GM21619 (cell line): ENCODE measurements at regions not wholly inside any gene's neighbourhood (a gene's known extent, or its start where the extent isn't known, plus 50 kb on each side); places are given as distances from the start of the nearest gene placed in this dataset.
A peak's percentile ranks its signal among the peaks of the same experiment; 100 is the strongest.

Experiments
- ATAC-seq: cut with Tn5 transposase; IDR thresholded peaks from one replicate; pipeline ENCODE4 v1.9.1; 2021; ENCODE audit not compliant: unreplicated experiment

DNA sequence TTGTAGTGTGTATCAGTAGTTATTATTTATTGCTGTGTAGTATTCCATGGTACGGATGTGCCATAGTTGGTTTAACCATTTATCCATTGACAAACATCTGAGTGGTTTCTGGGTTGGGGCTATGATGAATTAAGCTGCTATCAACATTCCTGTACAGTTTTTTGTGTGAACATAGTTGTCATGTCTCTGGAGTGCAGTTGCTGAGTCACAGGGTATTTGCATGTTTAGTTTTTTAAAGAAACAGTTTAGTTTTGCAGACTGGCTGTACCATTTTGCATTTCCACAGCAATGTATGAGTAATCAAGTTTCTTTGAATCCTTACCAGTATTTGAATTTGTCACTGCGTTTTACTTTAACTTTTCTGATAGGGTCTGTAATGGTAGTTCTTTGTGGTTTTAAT, 516.7 kb upstream of the CELF2 start:
- no peak for ATAC-seq

DNA sequence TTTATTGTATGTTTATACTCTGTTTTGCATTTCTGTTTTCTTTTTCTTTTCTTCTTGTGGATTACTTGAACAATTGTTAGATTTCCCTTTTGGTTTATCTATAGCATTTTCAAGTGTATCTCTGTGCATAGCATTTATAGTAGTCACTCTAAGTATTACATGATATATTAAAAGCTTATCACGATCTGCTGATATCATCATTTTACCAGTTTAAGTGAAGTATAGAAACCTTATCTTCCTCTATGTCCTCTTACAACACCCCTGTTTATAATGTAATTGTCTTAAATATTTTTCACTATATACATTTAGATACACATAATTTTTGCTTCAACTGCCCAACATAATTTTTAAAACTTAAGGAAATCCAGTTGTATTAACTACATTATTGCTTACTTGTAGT, 513.9 kb upstream of the CELF2 start:
- no peak for ATAC-seq

DNA sequence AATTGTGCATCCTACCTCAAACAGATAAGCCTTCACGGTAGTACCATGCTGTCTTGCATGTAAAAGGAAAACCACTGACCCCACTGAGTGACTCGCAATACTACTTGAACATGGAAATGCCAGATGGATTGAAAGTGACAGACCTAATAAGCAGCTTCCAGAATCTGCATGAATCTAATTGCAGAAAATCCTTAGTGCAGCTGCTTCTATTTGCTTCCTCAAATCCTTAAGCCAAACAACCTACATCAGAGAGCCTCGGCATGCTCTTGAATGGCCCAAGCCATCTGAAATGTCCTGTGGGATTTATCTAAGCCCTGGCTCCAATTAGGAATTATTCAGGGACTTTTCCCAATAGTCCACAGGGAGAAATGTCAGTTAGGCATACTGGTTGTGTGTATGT, 509.5 kb upstream of the CELF2 start:
- ATAC-seq = no peak

DNA sequence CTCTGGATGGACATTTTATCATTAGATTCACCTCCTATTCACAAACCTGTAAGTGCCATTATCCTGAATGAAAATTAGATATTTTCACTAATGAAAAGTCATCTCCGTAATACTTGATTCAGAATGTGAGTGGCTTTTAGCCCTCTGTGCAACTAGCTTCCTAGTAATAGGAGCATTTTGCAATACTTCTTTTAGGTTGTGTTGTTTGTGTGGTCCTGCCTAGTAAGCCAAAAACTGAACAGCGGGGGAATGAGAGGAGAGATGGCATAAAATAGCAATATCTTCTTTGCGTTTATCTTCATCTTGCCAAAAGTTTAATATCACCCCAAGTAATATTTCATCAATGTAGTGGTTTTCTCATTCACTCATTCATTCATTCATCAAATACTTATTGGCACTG, 507.5 kb upstream of the CELF2 start:
- ATAC-seq = no peak

DNA sequence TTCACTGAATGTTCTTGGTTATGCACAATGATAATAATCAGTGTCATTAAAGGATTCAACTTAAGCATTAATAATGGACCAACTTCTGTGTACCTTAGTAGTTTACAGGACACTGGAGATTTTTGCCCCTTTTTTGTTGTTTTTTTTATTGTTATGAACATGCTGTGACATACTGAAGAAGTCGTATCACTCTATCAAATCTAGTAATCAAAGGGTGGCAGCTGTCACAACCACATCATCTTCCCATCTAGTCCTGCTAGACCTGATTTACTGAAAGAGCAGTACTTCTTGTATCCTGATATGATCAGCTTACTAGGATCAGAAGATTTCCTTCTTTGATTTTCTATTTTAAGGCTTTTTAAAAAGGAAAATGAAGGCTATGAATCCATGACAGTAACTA, 504.6 kb upstream of the CELF2 start:
- ATAC-seq = no peak

DNA sequence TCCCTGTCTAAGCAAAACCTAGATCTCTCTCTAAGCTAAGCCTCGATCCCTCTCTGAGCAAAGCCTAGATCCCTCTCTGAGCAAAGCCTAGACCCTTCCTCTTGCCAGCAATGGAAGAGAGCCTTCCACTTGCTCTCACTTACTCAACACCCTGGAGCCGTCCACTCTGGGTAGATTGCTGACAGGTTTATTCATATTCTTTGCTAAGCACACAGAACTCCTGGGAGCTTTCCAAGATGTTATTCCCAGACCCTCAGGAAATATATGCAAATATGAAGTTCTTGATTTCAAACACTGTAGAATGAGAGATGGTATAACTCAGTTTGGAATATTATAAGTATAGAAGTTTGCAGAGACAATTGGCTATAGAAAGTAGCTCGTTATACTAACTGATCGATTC, 503.8 kb upstream of the CELF2 start:
- ATAC-seq = no peak

DNA sequence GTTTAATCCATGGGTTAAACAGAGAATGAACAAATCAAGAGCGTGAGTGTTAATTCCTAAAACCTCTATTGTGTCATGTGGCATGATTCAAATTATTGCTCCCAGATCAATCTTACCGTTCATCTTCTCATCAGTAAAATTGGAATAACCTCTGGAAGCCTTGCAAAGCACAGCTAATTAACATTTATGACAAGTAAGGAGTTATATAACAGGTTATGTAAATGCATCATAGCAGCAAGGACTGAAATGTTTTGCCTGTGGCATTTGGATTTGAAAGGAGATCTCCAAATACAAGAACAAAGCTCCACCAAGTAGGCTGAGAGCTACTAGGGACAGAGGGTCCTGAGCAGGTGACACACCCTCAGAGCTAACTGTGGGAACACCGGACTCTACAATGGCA, 502.9 kb upstream of the CELF2 start:
- ATAC-seq = no peak

DNA sequence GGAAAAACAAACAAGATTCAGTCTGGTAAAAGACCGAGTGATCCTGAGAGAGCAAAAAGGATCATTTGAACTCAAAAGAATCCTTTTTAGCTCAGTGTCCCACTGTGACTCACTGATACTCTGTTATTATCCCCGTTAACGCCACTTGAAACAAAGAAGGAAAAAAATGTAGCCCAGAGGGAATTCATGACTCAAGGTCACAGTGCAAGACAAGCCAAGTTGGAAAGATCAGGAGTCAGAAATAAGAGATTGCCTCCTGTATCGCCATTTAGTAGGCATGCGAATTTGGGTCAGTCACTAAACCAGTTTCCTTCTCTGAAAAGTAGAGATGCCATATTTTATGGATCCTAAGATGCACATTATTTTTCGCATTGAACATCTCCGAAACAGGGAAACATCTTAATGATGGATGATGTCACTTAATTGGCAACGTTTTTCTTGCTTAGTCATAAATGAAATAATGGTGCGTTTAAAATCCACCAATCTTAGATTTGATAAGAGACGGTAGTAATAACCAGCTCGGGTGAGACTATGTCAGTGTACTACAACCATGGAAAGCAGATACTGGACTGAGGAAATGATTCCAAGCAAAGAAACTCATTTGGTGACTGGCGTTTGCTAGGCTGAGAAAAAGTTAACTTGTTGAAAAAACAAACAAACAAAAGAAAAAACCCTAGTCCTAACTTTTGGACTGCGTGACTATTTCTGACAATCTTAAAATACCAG, 502.0 kb upstream of the CELF2 start:
- ATAC-seq = no peak

DNA sequence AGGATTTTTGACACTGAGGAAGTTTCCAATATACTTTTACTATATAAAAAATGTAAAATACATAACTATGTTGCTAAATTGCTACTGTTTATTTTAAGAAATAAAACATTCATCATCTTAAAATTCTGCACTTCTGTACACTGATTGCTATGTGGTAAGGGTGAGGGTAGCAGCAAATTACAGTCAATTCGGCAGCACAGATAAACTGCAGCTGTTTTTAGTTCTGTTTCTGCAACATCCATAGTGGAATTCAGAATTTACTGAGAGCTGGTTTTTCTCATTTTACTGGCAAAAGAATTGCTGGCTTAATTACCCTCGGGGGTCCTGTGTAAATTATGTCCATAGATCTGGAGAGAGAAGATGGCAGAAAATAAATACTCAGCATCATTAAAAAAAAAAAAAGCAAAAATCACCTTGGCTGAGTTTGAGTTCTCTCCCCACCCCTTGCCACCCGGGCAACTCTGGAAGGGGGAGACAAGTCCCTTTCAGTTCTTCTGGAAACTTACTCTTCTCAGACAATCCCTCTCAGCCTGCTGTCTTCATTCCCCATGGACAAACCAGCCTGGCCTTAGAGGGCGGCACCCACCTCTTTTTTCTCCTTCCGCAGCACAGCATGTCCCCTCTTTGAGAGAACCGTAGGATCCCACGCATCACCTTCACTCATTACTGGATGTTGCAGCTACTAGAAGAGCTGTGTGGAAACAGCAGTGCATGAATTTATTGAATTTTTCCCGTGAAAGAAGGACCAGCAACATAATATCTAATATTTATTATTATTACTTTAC, 501.1 kb upstream of the CELF2 start:
- ATAC-seq = no peak

DNA sequence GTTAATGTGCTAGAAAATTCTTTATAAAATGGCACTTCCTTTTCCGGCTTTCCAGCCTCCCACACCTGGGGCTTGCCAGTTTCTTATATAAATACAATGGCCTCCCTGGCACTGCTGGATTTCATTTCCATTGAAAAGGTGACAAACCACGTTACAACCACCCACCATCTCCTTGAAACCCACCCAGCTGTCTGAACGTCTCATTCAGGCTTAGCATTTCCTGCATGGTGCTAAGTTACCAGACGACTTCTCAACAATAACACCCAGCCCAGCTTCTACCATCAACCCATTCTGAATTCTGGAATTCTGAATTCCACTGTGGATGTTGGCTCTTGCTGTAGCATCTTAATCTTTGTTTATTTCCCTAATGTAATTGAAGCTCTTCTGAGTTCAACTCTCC, 499.8 kb upstream of the CELF2 start:
- no peak for ATAC-seq

DNA sequence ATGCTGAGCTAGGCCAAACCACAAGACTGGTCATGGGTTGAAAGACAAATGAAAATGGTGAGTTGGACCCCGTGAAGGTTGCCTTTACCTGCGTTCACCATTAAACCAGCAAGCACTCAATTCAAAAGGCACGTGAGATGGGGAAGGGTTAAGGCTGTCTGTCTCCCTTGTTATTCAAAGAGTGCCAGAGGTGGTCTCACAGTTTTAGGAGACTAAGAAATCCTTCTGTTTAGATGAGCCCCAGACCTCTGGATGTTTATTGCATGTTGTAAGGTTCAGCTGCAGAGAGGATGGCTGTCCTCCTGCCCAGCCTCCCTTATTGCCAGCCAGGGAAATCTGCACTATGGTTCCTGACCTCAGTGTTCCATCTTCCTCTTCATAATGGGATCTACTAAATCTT, 498.0 kb upstream of the CELF2 start:
- ATAC-seq = no peak

DNA sequence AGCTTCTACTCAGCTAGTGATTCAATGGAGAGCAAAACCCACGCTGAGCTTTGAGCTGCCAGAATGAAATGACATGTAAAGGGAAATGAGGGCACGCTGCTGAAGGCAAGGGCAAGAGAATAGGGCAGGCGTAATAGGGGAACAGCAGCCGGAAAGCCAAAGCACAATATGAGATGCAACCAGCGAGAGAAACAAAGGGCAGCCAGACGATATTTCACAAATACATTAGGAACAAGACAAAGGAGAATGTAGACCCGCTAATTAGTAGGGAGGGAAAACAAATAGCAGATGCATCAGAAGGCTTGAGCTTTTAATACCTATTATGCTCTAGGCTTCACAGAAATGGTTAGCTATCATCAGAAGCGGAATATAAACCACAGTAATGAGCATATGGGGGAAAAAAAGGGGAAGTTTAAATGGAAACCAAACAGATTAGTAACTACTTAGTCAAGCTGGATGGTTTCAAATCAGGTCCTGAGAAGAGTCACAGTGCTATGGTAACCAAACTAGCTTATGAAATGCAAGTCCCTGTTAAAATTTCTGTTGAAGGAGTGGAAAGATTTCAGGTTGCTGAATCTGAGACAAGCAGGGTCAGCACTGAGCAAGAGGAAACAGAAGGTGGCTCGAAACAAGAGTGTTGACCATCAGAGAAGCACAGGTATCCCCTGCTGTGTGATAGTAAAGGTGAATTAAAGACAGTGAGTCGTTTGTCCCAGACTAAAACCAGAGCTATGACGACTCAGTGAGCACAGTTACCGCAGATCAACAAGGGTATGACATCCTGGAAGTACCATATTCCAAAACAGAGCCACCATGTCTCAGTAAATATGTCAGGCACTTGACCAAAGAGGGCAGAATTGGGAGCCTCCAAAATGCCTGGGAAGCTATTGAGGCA, 496.9 kb upstream of the CELF2 start:
- ATAC-seq = peak; percentile 95

DNA sequence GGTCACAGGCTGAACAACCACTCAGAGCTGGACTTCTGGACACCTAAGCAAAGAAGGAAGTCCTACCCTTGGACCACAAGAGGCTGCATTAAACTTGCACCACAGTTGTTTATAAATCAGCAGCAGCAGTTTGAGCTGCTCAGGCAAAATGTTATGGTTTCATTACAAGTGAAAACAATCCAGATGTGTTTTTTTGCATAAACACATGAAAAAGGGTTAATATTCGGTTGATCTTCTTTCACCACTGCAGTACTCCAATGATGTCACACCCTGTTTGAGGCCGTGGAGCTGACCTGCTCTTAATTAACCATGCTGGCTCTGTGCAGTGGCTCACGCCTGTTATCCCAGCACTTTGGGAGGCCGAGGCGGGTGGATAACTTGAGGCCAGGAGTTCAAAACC, 490.8 kb upstream of the CELF2 start:
- no peak for ATAC-seq

DNA sequence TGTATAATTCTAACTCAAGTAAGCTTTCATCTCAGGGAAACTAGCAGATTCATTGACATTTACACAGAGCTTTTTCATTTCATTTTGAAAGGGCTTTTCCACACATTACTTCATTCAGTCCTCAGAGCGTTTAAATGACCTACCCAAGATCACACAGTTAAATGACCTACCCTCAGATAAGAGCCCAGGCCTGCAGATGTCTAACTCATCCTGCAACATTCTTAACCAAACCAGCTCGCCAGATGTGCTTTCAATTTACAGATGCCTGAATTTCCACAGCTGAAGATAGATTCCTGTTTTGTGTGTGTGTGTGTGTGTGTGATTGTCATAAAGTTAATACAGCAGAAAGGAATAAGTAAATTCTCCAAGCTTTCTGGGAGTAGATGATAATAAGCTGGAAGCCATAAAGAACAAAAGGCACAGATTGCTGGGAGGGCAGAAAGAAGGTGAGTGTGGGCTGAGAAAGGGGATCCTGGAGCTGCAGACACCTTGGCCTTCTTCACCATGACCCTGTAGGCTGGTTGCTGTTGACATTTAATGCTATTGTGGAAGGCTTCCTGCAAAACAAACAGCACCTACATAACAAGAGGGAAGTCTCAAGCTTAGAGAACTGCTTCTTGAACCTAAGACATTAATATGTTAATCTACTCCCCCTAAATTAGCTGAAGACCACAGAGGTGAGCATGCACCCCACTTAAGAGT, 489.7 kb upstream of the CELF2 start:
- ATAC-seq = no peak

DNA sequence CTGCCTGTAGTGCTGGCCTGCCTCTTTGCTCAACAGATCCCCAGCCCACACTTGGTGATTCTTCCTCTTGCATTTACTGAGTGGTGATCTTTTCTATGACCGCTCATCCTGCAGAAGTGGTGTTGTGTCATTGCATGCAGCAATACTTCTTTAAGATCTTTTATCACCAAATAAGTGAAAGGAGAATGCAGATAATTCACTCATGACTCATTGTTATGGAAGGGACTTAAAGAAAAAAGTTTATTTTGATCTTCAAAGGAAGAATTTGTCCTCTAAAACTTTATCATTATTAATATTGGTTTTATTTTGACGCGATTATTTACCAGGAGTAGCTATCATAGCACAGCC, 489.1 kb upstream of the CELF2 start:
- ATAC-seq = no peak

DNA sequence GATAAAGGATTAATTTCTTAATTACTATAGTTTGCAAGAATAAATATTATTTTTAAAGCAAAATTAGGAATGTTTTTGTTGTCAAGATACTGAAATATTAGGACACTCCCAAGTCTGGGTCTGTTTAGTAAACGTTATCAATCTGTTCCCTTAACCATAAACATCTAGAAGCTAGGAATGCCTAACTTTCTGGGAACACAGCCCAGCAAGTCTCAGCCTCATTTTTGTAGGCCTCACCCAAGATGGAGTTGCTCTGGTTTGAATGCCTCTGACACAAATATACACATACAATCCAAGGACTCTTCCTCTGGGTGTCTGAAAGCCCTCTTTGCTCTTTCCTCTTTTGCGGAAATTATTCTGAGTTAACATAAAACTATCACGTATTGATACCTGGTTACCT, 487.4 kb upstream of the CELF2 start:
- no peak for ATAC-seq

DNA sequence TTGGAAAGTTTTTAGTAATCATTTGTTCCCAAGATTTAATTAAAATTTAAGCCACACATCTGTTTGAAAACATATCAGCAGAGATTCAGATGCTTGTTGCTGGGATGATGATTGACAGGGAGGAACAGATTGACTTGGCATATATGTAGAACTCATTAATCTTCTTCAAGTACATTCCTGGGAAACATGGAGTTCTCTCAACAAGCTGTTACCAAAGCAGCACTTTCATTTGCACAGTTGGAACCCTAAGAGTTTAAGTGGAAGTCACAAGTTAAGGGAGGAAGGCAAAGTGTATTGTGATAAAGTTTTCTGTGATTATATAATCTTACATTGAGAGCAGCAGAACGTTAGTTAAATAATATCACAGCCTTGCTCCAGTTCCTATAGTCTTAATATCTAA, 485.4 kb upstream of the CELF2 start:
- no peak for ATAC-seq

DNA sequence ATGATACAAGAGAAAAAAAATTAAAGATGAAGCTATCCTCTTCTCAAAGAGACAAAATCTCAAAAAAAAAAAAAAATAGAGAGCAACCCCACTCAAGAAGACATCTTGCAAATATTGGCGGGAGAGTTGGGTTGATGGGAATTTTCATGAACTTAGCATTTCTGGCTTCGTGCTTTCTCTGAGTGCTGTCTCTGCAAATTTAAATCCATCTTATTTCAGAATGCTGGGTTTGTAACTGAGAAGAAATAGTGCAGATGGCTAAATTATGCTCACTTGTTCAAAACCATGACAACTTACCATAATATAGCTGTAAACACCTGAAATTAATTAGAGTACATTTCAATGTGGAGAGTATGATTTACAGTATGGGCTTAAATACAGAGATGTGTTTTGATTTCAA, 484.8 kb upstream of the CELF2 start:
- ATAC-seq = no peak

DNA sequence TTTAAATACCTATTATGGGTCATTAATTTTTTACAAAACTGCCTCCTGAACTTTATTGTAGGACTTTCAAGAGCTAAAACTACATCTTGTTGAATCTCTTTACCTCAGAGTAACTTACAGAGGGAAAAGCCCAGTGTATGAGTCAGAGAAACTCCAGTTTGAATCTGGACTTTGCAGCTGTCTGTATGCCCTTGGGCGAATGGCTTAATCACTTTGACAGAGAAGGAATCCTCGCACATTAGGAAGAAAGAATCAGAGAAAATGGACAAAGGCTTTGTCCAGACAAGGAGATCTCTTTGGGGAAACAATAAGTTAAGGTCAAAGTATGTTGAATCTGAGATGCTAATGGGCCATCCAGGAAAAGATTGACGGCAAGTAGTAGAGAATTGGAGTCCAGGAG, 484.2 kb upstream of the CELF2 start:
- no peak for ATAC-seq

DNA sequence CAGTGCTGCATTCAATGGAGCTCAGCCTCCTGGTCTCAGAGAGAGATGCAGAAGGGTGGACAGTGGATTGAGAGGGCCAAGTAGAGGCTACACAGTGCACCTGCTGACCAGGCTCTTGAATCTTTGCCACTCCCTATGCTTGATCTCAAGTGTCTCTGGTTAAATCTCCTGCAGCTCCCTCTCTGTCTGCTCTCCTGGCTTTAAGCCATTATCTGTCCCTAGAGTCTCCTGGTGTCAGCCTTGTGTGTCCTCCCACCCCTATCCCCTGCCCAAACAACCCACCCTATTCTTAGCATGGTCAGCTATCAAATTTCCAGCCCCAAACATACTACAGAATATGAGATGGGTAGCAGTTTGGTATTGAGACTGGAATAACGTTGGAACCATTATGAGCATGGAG, 479.3 kb upstream of the CELF2 start:
- no peak for ATAC-seq

DNA sequence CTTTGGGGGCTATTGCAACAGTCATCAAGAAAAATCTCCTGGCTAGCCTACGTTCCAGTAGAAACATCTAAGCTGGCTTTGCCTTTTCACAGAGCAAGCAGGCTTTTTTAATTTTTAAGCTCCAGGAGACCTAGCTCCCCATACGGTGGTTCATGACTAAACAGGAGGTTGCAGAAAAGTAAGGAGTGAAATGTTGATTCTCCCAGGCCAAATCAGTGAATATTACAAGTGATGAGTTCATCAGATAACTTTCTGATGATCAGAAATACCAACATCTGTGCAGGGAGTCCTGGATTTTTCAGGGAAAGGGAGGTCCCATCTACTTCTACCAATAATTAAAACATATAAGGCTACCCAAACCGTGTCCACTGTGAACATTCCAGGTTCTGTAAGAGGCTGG, 477.3 kb upstream of the CELF2 start:
- ATAC-seq = no peak
